TTC549 (cell line): ENCODE measurements at regions not wholly inside any gene's neighbourhood (a gene's known extent, or its start where the extent isn't known, plus 50 kb on each side); places are given as distances from the start of the nearest gene placed in this dataset.
"Not testable (repeated sequence)": the region's sequence is repeated elsewhere in the genome, so short reads cannot be mapped to it uniquely, and the experiment has no call there.

Source experiments
- FAIRE-seq: peaks from 2 replicates; lab custom pipeline; 2012; peaks lifted over from hg19 to GRCh38; lab: Jason Lieb, UNC

DNA sequence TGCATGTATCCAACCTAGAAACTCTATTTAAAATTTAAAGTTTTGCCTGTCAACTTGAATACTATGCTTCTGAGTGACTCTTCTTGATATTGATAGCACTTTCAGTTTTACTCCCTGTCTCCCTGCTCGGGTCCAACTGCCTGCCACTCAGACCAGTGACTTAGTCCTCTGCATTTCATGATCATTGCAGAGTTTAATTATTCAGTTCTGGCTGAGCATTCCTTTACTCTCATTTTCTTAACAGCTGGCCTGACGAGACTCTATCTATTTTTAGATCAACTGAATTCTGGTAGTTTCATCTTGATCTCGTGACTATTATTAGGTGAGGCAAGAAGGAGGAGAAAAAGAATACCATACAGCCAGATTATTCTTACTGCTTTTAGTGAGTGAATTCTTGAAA is 617.4 kb downstream of the SI start:
- no peak for FAIRE-seq

- FAIRE-seq: no peak
These were observed 618.7 kb downstream of the SI start for GRCh38 chr3:164459521-164460151.

DNA sequence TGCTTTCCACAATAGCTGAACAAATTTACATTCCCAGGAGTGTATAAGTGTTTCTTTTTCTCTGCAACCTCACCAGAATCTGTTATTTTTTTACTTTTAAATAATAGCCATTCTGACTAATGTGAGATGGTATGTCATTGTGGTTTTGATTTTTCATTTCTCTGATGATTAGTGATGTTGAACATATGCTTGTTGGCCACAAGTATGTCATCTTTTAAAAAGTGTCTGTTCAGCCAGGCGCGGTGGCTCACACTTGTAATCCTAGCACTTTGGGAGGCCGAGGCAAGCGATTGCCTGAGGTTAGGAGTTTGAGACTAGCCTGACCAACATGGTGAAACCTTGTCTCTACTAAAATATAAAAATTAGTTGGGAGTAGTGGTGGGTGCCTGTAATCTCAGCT is 619.3 kb downstream of the SI start:
- no peak for FAIRE-seq

GRCh38 chr3:164453714-164454113 is 624.6 kb downstream of the SI start:
- FAIRE-seq: no peak

- FAIRE-seq: no peak
These were observed 625.6 kb downstream of the SI start for GRCh38 chr3:164452707-164453106.

- FAIRE-seq: no peak
These were observed 627.0 kb downstream of the SI start for GRCh38 chr3:164451072-164451910.

DNA sequence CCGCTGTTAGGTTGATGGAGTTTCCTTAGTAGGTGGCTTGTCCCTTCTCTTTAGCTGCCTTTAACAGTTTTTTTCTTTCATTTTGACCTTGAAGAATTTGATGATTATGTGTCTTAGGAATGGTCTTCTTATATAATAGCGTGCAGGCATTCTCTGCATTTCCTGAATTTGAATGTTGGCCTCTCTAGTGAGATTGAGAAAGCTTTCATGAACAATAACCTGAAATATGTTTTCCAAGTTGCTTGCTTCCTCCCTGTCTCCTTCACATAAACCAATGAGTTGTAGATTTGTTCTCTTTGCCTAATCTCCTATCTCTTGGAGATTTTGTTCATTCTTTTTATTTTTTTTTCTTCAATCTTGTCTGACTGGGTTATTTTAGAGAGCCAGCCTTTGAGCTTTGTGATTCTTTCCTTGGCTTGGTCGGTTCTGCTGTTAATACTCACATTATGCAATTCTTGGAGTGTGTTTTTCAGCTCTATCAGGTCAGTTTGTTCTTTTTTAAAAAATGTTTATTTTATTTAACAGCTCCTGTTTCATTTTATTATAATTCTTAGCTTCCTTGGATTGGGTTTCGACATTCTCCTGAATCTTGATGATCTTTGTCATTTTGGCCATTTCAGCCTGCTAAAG is 627.9 kb downstream of the SI start:
- FAIRE-seq: no peak

- no peak for FAIRE-seq
These were observed 659.1 kb downstream of the SI start for GRCh38 chr3:164419220-164419619.

DNA sequence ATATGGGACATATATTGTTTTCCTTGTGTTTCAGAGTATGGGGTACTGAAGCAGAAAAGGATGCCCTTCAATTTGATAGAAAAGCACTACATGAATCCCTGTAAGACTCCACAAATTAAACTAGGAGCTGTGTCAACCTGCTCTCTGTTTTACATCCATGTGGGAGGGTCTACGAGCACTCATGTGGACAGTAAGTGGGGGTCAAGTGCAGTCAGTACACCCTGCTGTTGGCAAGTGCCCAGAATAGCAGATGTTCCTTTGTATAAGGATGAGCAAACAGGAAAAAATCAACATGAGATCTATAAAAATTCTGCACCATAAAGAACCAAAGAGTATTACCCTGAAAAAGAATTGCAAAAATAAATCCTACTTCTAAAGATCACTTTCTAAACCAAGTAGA is 659.9 kb downstream of the SI start:
- FAIRE-seq: no peak

- no peak for FAIRE-seq
These were observed 660.3 kb downstream of the SI start for GRCh38 chr3:164417955-164418354.

DNA sequence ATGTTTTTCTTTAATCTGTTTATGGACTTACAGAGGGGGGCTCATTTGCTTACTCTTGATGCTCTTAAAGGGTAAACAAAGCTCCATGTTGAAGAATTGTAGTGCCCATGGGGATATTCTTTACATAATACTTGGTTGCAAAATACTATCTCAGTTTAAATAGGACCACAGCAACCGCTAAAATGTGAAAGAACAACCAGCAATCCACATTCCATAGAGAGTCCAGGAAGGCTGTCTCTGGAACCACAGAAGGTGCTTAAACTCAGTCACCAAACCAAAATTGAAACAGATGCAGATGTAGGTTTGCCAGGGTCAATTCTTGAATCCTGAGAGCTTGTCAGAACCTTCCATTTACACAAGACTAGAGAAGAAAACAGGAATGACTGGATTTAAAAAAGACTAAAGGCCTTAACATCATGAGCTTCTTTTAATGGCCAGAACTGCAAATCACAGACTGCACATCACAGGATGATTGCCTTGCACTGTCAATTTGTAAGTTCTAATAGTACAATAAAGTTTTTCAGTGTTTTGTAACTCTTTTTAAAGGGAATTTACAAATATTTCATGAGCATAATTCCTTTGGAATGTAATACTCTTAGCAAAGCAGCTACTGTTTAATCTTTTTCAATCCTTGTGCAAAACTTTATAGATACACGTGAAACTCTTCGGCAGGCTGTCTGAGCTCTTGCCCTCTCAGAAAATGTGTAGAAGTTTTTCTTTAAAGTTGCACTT is 661.6 kb downstream of the SI start:
- no peak for FAIRE-seq

DNA sequence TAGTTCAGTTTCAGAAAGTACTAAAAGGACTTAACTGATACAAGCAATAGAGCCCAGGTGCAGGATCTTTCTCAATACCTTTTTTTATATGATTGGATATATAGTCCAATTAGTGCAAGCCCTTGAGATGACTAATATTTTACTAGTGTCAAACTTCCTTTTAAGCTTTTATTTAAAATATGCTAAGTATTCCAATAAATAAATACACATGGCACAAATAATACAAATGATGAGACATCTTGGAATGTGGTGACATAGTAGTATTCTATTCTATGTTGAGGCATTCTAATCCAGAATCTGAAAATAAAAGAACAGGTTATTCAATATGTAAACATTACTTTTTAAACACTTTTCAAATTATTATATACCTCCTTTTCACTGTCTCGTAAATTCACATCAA is 670.0 kb downstream of the SI start:
- no peak for FAIRE-seq

- no peak for FAIRE-seq
These were observed 671.2 kb downstream of the SI start for GRCh38 chr3:164407111-164407510.

DNA sequence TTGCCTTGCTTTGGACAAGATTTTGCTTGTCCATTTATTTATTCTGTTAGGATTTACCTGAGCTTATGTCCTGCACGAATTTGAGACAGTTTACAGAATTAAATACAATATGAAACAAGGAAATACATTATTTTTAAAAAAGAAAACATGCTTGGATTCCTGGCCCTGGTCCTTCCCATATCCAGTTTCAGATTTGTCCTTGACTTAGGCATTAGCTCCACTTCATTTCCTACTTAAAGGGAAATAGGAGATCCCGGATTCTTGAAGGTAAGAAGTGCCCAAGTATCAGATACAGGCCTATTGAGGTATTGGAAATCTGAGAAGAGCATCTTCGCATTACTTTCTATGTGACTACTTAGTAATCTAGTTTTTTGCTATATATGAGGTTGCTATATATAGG is 672.0 kb downstream of the SI start:
- FAIRE-seq: no peak

DNA sequence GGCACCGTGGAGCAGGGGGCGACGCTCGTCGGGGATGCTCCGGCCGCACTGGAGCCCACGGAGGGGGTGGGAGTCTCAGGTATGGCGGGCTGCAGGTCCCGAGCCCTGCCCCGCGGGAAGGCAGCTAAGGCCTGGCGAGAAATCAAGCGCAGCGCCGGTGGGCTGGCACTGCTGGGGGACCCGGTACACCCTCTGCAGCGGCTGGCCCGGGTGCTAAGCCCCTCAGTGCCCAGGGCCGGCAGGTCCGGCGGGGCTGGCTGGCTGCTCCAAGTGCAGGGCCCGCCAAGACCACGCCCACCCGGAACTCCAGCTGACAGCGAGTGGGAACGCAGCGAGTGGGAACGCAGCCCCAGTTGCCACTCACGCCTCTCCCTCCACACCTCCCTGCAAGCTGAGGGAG is 676.4 kb downstream of the SI start:
- no peak for FAIRE-seq

- FAIRE-seq: not testable (repeated sequence)
These were observed 676.9 kb downstream of the SI start for GRCh38 chr3:164401440-164401839.

GRCh38 chr3:164397462-164397861 is 680.8 kb downstream of the SI start:
- no peak for FAIRE-seq

DNA sequence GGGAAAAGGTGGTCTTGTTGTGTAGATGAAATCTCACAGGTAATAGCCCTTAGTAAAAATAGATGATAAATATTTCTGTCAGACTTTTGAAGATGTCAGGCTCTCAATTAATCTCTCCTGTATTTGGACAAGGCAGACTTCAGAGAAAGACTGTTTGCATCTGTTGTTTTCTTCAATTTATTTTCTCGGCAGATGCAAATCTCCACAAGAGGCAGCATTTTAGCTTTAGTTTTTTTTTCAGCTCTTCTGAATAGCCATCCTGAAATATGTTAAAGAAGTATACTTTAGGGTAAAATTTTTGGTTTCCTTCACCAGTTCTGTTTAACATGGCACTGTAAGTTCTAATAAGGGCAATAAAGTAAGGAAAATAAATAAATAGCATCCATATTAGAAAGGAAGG is 685.1 kb downstream of the SI start:
- no peak for FAIRE-seq

DNA sequence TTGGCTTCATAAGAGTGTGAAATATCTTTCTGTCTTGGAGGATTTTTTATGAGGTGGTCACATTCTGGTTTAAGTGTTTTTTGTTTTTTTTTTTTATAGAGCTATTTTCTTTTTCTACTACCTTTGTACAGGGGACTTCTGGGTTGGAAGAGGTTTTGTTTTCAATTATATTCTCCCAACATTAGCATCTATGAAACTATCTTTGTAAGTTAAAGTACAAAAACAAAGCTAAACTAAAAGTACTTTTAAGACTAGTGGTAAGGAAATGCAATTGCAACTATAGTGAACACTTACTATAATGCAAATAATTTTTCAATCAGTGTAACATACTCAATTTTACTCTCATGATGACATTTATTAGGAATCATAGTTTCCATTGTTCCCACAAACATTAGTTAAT is 688.2 kb downstream of the SI start:
- no peak for FAIRE-seq

- FAIRE-seq: no peak
These were observed 691.1 kb downstream of the SI start for GRCh38 chr3:164387236-164387635.

DNA sequence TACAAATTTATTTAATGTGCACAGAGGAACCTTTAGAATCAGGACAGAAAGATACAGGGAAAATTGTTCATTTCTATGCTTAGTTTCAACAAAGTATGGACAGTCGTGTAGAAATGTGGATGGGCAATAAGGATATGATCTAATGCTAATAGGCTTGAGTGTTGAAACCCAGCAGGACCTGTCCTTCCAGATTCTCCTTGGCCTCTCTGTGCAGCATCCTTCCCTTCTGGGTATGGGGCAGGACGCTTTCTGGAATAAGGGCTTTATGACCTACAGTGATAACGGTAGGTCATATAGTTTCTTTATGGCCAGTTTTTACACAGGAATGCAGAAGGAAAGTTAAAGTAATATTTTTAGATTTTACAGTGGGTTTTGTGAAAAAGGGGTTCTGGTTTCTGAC is 698.1 kb downstream of the SI start:
- FAIRE-seq: no peak

- no peak for FAIRE-seq
These were observed 700.8 kb downstream of the SI start for GRCh38 chr3:164377466-164377865.

DNA sequence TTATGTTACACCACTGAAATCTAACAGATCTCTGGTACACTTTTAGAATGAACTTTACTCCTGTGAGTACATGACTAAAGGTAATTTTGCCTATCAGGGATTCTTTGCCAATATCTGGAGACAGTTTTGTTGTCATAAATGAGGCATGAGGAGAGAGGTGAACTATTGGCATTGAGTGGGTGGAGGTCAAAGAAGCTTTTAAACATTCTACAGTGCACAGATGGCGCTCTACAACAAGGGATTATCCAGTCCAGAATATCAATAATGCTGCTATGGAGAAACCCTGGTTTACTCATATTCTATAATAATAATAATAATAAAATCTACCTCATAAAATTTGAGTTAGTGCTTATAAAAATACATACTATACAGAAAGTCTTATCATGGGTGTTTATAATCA is 702.3 kb downstream of the SI start:
- no peak for FAIRE-seq
